NCI-H2107 (cell line): ENCODE measurements at regions not wholly inside any gene's neighbourhood (a gene's known extent, or its start where the extent isn't known, plus 50 kb on each side); places are given as distances from the start of the nearest gene placed in this dataset.

Source experiments
- DNase-seq: peaks from one replicate; lab custom pipeline; 2025; lab: John Stamatoyannopoulos, UW

GRCh38 chr10:101299211-101299610, 54.8 kb upstream of the BTRC start:
- DNase-seq, result no peak

GRCh38 chr10:101301111-101301731, 52.7 kb upstream of the BTRC start:
- peak; percentile 4 for DNase-seq

- no peak for DNase-seq
These were observed 50.8 kb upstream of the BTRC start for GRCh38 chr10:101303087-101303703.
